SK-N-SH treated with all-trans-retinoic acid at 6 μM for 48 hours (cell line): ENCODE measurements at regions not wholly inside any gene's neighbourhood (a gene's known extent, or its start where the extent isn't known, plus 50 kb on each side); places are given as distances from the start of the nearest gene placed in this dataset.

Experiments
- PATZ1 ChIP-seq: fragments of 250-450 bp; sonication (Bioruptor Pico); IDR thresholded peaks from 2 replicates; pipeline ENCODE4 v1.8.0; 2020; ENCODE audit warnings: mild to moderate bottlenecking, moderate library complexity, borderline replicate concordance
- SNAI2 ChIP-seq: fragments of 250-450 bp; sonication (Bioruptor Pico); IDR thresholded peaks from 2 replicates; pipeline ENCODE4 v1.5.0; 2020; ENCODE audit warnings: mild to moderate bottlenecking, moderate library complexity
- ZFP3 ChIP-seq: fragments of 250-450 bp; sonication (Bioruptor Pico); IDR thresholded peaks from 2 replicates; pipeline ENCODE4 v1.5.0; 2020; ENCODE audit warnings: mild to moderate bottlenecking, moderate library complexity
- ZFP30 ChIP-seq: fragments of 450-650 bp; formaldehyde crosslinking; IDR thresholded peaks from 2 replicates; pipeline ENCODE4 v1.5.0; 2022; ENCODE audit warnings: mild to moderate bottlenecking, moderate library complexity

GRCh38 chr3:110804856-110805255, 266.8 kb upstream of the NECTIN3 start:
- TF ChIP-seq ZFP3 (CRISPR knock-in tag) (no peak), ZFP30 (CRISPR knock-in tag) (no peak), PATZ1 (CRISPR knock-in tag) (no peak), SNAI2 (CRISPR knock-in tag) (no peak)
